Spleen (tissue), 7 donors: ENCODE measurements at regions not wholly inside any gene's neighbourhood (a gene's known extent, or its start where the extent isn't known, plus 50 kb on each side); places are given as distances from the start of the nearest gene placed in this dataset.

ENCODE experiments used
- POLR2A ChIP-seq, 3 donors: fragments of 450-650 bp; IDR thresholded peaks; one replicate each; pipeline ENCODE4 v1.5.1; 2017; ENCODE audit warnings: antibody characterized with exemption in 3 of 3, mild to moderate bottlenecking in 1 of 3
- TF ChIP-seq, protein P1 (sequence below), 11 experiments: fragments of 200-600 bp in 7 of 11; fragments of 450-650 bp in 4 of 11; sonication (generic) in 4 of 11; IDR thresholded peaks in 8 of 11; conservative IDR thresholded peaks in 3 of 11; 1 replicate in 7 of 11; 2 replicates in 4 of 11; pipeline versions ENCODE4 v1.4.0 to v1.8.0; 2016 to 2021; ENCODE audit warnings: antibody characterized with exemption in 11 of 11, inconsistent platforms in 4 of 11, mild to moderate bottlenecking in 1 of 11
- donor health status: DM: no; HTN: no; CAD: no; lungs with moderate emphysema.
- donor health status: DM: no; HTN: no; CAD: no.
- donor health status: DM: no; HTN: no; CAD: no.

DNA sequence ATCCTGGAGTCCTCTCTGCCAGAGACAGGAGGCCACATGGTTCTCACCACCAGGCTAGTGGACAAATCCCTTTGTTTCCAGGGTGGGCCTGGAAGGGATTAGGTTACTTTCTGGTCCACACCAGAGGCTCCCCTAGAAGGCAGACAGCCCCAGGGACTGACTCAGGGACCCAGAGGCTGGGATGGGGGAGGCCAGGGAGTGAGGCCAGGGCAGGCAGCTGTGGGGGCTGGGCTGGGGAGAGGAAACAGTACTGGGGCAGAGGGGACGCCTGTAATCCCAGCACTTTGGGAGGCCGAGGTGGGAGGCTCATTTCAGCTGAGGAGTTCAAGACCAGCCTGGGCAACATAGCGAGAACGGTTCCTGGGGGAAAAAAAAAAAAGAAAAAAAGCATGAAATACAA lies 64.7 kb downstream of the TNFAIP2 start:
- TF ChIP-seq POLR2A (IDR thresholded peaks at IDR 0.05), result no peak
- TF ChIP-seq, protein P1, sequence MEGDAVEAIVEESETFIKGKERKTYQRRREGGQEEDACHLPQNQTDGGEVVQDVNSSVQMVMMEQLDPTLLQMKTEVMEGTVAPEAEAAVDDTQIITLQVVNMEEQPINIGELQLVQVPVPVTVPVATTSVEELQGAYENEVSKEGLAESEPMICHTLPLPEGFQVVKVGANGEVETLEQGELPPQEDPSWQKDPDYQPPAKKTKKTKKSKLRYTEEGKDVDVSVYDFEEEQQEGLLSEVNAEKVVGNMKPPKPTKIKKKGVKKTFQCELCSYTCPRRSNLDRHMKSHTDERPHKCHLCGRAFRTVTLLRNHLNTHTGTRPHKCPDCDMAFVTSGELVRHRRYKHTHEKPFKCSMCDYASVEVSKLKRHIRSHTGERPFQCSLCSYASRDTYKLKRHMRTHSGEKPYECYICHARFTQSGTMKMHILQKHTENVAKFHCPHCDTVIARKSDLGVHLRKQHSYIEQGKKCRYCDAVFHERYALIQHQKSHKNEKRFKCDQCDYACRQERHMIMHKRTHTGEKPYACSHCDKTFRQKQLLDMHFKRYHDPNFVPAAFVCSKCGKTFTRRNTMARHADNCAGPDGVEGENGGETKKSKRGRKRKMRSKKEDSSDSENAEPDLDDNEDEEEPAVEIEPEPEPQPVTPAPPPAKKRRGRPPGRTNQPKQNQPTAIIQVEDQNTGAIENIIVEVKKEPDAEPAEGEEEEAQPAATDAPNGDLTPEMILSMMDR (IDR thresholded peaks at IDR 0.05 in 8 of 11, conservative IDR thresholded peaks at IDR 0.05 in 3 of 11), result no peak
